A549 (cell line): ENCODE measurements at regions not wholly inside any gene's neighbourhood (a gene's known extent, or its start where the extent isn't known, plus 50 kb on each side); places are given as distances from the start of the nearest gene placed in this dataset.

Source experiments
- ATAC-seq, 2 experiments: fragments of 200-7000 bp in 1 of 2; fragments of >200 bp in 1 of 2; cut with Nextera tagmentation in 1 of 2; cut with Tn5 transposase in 1 of 2; 3 replicates each; pipeline versions ENCODE4 v1.8.0 to v1.9.1; 2018 to 2020; ENCODE audit warnings: mild to moderate bottlenecking in 1 of 2, moderate library complexity in 1 of 2
- CTCF ChIA-PET: fragments of 300-600 bp; sonication (Branson Sonifier 250); formaldehyde crosslinking; extraction: SDS; loops from one replicate; lab custom pipeline; 2021; ENCODE audit warnings: antibody characterized with exemption, inconsistent platforms; lab: Yijun Ruan, JAX
- POLR2A ChIA-PET: fragments of 350-600 bp; formaldehyde crosslinking; extraction: SDS; loops from one replicate; lab custom pipeline; 2021; ENCODE audit warnings: antibody characterized with exemption, inconsistent platforms; lab: Yijun Ruan, JAX
- DNase-seq, 2 experiments: peaks; one replicate each; pipeline versions ENCODE4 v3.0.0 to v3.0.0-alpha.2; 2011 to 2016; ENCODE audit warnings: low read depth in 1 of 2, low spot score in 1 of 2
- FAIRE-seq: peaks from 2 replicates; lab custom pipeline; 2011; peaks lifted over from hg19 to GRCh38; lab: Jason Lieb, UNC
- H3K27ac ChIP-seq, 2 experiments: fragments of >200 bp; sonication (Bioruptor Twin); formaldehyde crosslinking; 3 replicates each; pipeline ENCODE4 v1.5.1; 2016 to 2017
- H3K4me1 ChIP-seq: fragments of >200 bp; sonication (Bioruptor Twin); formaldehyde crosslinking; 3 replicates; pipeline ENCODE4 v1.6.1; 2016
- H3K4me2 ChIP-seq: fragments of >200 bp; sonication (Bioruptor Twin); formaldehyde crosslinking; 3 replicates; pipeline ENCODE4 v1.6.1; 2016
- H3K4me3 ChIP-seq: fragments of >200 bp; sonication (Bioruptor Twin); formaldehyde crosslinking; 3 replicates; pipeline ENCODE4 v1.5.1; 2016
- H3K9me3 ChIP-seq: fragments of >200 bp; sonication (Bioruptor Twin); formaldehyde crosslinking; 3 replicates; pipeline ENCODE4 v1.6.1; 2016
- CBX2 ChIP-seq: fragments of 200-600 bp; sonication (generic); IDR thresholded peaks from 2 replicates; pipeline ENCODE4 v1.6.1; 2016; ENCODE audit warnings: low read depth, mild to moderate bottlenecking, borderline replicate concordance
- CBX8 ChIP-seq: fragments of 200-600 bp; sonication (generic); IDR thresholded peaks from 2 replicates; pipeline ENCODE4 v1.6.1; 2016
- CHD2 ChIP-seq: fragments of 150-350 bp; IDR thresholded peaks from 2 replicates; pipeline ENCODE4 v1.6.1; 2014; ENCODE audit warnings: low read length; ENCODE audit not compliant: partially characterized antibody
- CHD4 ChIP-seq: fragments of 200-600 bp; sonication (generic); IDR thresholded peaks from 2 replicates; pipeline ENCODE4 v1.6.1; 2016; ENCODE audit warnings: antibody characterized with exemption, mild to moderate bottlenecking, borderline replicate concordance
- EHMT2 ChIP-seq: fragments of 200-600 bp; sonication (generic); IDR thresholded peaks from 2 replicates; pipeline ENCODE4 v1.6.1; 2016; ENCODE audit warnings: antibody characterized with exemption, low read depth, mild to moderate bottlenecking, moderate library complexity
- ESRRA ChIP-seq: fragments of 150-350 bp; IDR thresholded peaks from 2 replicates; pipeline ENCODE4 v1.6.1; 2014; ENCODE audit warnings: mild to moderate bottlenecking, low read length, borderline replicate concordance
- FOSB ChIP-seq: fragments of 250-450 bp; sonication (Bioruptor Pico); IDR thresholded peaks from 2 replicates; pipeline ENCODE4 v1.5.0; 2020; ENCODE audit warnings: mild to moderate bottlenecking, moderate library complexity
- FOXS1 ChIP-seq: fragments of 250-450 bp; sonication (Bioruptor Pico); IDR thresholded peaks from 2 replicates; pipeline ENCODE4 v1.5.0; 2020; ENCODE audit warnings: mild to moderate bottlenecking, moderate library complexity
- HOXA7 ChIP-seq: fragments of 250-450 bp; sonication (Bioruptor Pico); IDR thresholded peaks from 2 replicates; pipeline ENCODE4 v1.5.0; 2020; ENCODE audit warnings: mild to moderate bottlenecking, moderate library complexity
- JUN ChIP-seq, 2 experiments: fragments of >200 bp; sonication (Bioruptor Twin); formaldehyde crosslinking; IDR thresholded peaks; 2 replicates in 1 of 2; 3 replicates in 1 of 2; pipeline ENCODE4 v1.6.1; 2016 to 2017
- KDM1A ChIP-seq: fragments of 200-600 bp; sonication (generic); IDR thresholded peaks from 2 replicates; pipeline ENCODE4 v1.6.1; 2016; ENCODE audit warnings: low read depth, mild to moderate bottlenecking
- MAZ ChIP-seq: fragments of 150-350 bp; IDR thresholded peaks from 2 replicates; pipeline ENCODE4 v1.6.1; 2014; ENCODE audit warnings: antibody characterized with exemption, low read depth, low read length, borderline replicate concordance
- NFE2L2 ChIP-seq: fragments of 150-350 bp; conservative IDR thresholded peaks from 2 replicates; pipeline ENCODE4 v1.6.1; 2014; ENCODE audit warnings: low read length
- NPAS2 ChIP-seq: fragments of 250-450 bp; sonication (Bioruptor Pico); IDR thresholded peaks from 2 replicates; pipeline ENCODE4 v1.8.0; 2022; ENCODE audit warnings: mild to moderate bottlenecking, moderate library complexity, borderline replicate concordance
- PBX3 ChIP-seq: IDR thresholded peaks from 2 replicates; pipeline ENCODE4 v1.6.1; 2012
- POLR2AphosphoS2 ChIP-seq: conservative IDR thresholded peaks from 2 replicates; pipeline ENCODE4 v1.6.1; 2012; ENCODE audit warnings: low read length, improper control_type of control experiment, inconsistent platforms
- RARB ChIP-seq: fragments of 250-450 bp; sonication (Bioruptor Pico); IDR thresholded peaks from 2 replicates; pipeline ENCODE4 v1.8.0; 2021; ENCODE audit warnings: mild to moderate bottlenecking, moderate library complexity
- RCOR1 ChIP-seq: fragments of 150-350 bp; IDR thresholded peaks from 2 replicates; pipeline ENCODE4 v1.6.1; 2014; ENCODE audit warnings: antibody characterized with exemption, low read length, low read depth
- RNF2 ChIP-seq: fragments of 200-600 bp; sonication (generic); IDR thresholded peaks from 2 replicates; pipeline ENCODE4 v1.6.1; 2016; ENCODE audit warnings: low read depth, mild to moderate bottlenecking, antibody characterized with exemption, moderate library complexity, borderline replicate concordance
- SMC3 ChIP-seq: fragments of >200 bp; sonication (Bioruptor Twin); formaldehyde crosslinking; IDR thresholded peaks from 3 replicates; pipeline ENCODE4 v1.6.1; 2018; ENCODE audit warnings: inconsistent platforms
- SREBF2 ChIP-seq: fragments of 450-650 bp; IDR thresholded peaks from 2 replicates; pipeline ENCODE4 v1.6.1; 2014; ENCODE audit warnings: mild to moderate bottlenecking, moderate library complexity
- TP53 ChIP-seq: fragments of 250-450 bp; sonication (Bioruptor Pico); IDR thresholded peaks from 2 replicates; pipeline ENCODE4 v1.5.0; 2021; ENCODE audit warnings: mild to moderate bottlenecking, moderate library complexity
- WGBS: methylation state at CpG from one replicate; pipeline ENCODE4 v1.1.6; 2017; ENCODE audit errors: missing lambda C conversion rate; 5-methylcytosine and 5-hydroxymethylcytosine counted together
- TF ChIP-seq, protein P1 (sequence below): fragments of 450-650 bp; IDR thresholded peaks from 2 replicates; pipeline ENCODE4 v1.6.1; 2014; ENCODE audit warnings: antibody characterized with exemption

GRCh38 chr3:34583451-34583850 lies 785.0 kb downstream of the PDCD6IP start:
- FAIRE-seq = no peak
- no peaks in the 10 kb centered on the region for H3K9me3 ChIP-seq
- H3K27ac ChIP-seq = no peak overlapping the region
- no peak for ATAC-seq
- 3% methylated on average over 2 of the region's 2 CpGs for WGBS
- TF ChIP-seq KDM1A (no peak), SREBF2 (no peak), HOXA7 (CRISPR knock-in tag) (no peak), SMC3 (no peak), ESRRA (no peak), FOXS1 (CRISPR knock-in tag) (no peak), CBX8 (no peak), JUN (IDR thresholded peaks at IDR 0.05) (no peak), RCOR1 (no peak), CHD2 (no peak), CHD4 (no peak)
- TF ChIP-seq, all 56 proteins: peak for 0
- ChIA-PET POLR2A (no interaction called here), CTCF (no interaction called here)
- Histone ChIP-seq H3K4me3 (no peak overlapping the region), H3K4me2 (no peak overlapping the region), H3K4me1 (no peaks in the 10 kb centered on the region)
- DNase-seq = no peak

DNA sequence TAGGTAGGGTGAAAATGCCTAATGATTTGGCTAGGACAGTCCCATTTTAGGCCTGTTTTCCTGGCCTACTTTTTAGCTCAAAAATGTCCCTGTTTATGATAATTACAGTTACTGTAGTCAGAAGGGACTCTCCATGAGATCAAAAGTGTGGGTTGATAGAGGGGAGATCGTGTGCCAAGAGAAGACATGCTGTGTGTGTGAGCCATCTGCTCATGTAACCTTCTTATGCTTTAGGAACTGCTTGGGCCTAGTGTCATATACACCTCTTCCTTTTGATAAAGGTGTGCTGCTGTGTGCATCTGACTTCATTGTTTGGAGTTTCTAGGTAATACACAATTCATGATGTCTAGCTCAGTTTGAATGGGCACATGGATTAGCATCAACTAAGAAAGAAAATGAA lies 786.5 kb downstream of the PDCD6IP start:
- POLR2A ChIA-PET = no interaction called here
- DNase-seq (no peak), ATAC-seq (no peak), FAIRE-seq (no peak)
- TF ChIP-seq ESRRA = no peak
- TF ChIP-seq NFE2L2 = no peak
- TF ChIP-seq RARB (CRISPR knock-in tag) = no peak
- TF ChIP-seq PBX3 = no peak
- no peak for TF ChIP-seq JUN (IDR thresholded peaks at IDR 0.05)
- no peak for TF ChIP-seq POLR2AphosphoS2
- Histone ChIP-seq H3K4me2 (no peak overlapping the region), H3K27ac (no peak overlapping the region), H3K9me3 (no peaks in the 10 kb centered on the region), H3K4me3 (no peak overlapping the region), H3K4me1 (no peaks in the 10 kb centered on the region)
- 6% methylated on average over 1 of the region's 1 CpG for WGBS
- CTCF ChIA-PET = no interaction called here

GRCh38 chr3:34599595-34599994 lies 801.2 kb downstream of the PDCD6IP start:
- H3K4me1 ChIP-seq = no peaks in the 10 kb centered on the region
- TF ChIP-seq RNF2 = no peak
- no peak for TF ChIP-seq NPAS2 (CRISPR knock-in tag)
- no peak for TF ChIP-seq TP53 (CRISPR knock-in tag)
- no peak for TF ChIP-seq RCOR1
- TF ChIP-seq FOSB = no peak
- TF ChIP-seq FOXS1 (CRISPR knock-in tag) = no peak
- no peak for TF ChIP-seq CBX2
- TF ChIP-seq EHMT2 = no peak
- TF ChIP-seq, protein P1, sequence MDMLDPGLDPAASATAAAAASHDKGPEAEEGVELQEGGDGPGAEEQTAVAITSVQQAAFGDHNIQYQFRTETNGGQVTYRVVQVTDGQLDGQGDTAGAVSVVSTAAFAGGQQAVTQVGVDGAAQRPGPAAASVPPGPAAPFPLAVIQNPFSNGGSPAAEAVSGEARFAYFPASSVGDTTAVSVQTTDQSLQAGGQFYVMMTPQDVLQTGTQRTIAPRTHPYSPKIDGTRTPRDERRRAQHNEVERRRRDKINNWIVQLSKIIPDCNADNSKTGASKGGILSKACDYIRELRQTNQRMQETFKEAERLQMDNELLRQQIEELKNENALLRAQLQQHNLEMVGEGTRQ = no peak
- TF ChIP-seq MAZ = no peak
- H3K9me3 ChIP-seq = no peaks in the 10 kb centered on the region
- 3% methylated on average over 2 of the region's 2 CpGs for WGBS
- no peak overlapping the region for H3K4me3 ChIP-seq
- ATAC-seq (no peak), DNase-seq (no peak), FAIRE-seq (no peak)
- no peak overlapping the region for H3K4me2 ChIP-seq
- POLR2A ChIA-PET = no interaction called here
- H3K27ac ChIP-seq = no peak overlapping the region
- CTCF ChIA-PET = interaction anchor here (0.7 kb wide), 1 partner anchor 12 kb away, joined by 3 read pairs; no protein-coding TSS in a partner anchor
